ENCODE measurements at regions not wholly inside any gene's neighbourhood (a gene's known extent, or its start where the extent isn't known, plus 50 kb on each side); places are given as distances from the start of the nearest gene placed in this dataset.

GRCh38 chr1:166594646-166595045 lies 244.6 kb upstream of the POGK start:
- TF ChIP-seq GATA2 (IDR thresholded peaks at IDR 0.05; ENCODE audit: low read depth, low read length) (no peak), GATA3 (IDR thresholded peaks at IDR 0.05; ENCODE audit: low read depth, low read length) (no peak)
